AG09309 (cell line): ENCODE measurements at regions not wholly inside any gene's neighbourhood (a gene's known extent, or its start where the extent isn't known, plus 50 kb on each side); places are given as distances from the start of the nearest gene placed in this dataset.

Experiments used
- DNase-seq: peaks from one replicate; pipeline ENCODE4 v3.0.0-alpha.2; 2010; ENCODE audit warnings: low read depth
- H3K4me3 ChIP-seq: 2 replicates; pipeline ENCODE4 v1.5.1; 2011; ENCODE audit warnings: mild to moderate bottlenecking, low read depth, low read length, moderate library complexity; ENCODE audit not compliant: control insufficient read depth
- TF ChIP-seq, protein P1 (sequence below): IDR thresholded peaks from 2 replicates; pipeline ENCODE4 v1.5.1; 2011; ENCODE audit warnings: mild to moderate bottlenecking, low read depth, low read length, inconsistent platforms; ENCODE audit not compliant: insufficient read depth, control insufficient read depth; ENCODE audit errors: missing control alignments

DNA sequence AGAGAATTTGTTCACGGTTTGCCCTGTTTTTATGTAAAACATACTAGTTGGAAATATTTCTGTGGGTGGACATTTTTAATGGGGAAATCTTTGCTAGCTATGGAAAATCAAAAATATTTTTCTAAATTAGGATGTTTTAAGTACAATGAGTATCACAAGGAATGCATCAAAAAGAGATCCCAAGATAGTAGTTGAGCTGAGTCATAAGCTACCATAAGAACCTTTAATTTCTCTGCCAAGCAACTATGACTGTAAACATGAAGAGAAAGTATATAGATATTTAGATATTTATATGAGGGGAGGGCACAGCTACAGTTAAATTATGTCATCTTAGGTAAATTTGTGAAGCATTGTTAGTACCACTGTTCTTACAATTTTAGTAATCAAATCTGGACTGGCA is 646.2 kb downstream of the XIRP2 start:
- TF ChIP-seq, protein P1, sequence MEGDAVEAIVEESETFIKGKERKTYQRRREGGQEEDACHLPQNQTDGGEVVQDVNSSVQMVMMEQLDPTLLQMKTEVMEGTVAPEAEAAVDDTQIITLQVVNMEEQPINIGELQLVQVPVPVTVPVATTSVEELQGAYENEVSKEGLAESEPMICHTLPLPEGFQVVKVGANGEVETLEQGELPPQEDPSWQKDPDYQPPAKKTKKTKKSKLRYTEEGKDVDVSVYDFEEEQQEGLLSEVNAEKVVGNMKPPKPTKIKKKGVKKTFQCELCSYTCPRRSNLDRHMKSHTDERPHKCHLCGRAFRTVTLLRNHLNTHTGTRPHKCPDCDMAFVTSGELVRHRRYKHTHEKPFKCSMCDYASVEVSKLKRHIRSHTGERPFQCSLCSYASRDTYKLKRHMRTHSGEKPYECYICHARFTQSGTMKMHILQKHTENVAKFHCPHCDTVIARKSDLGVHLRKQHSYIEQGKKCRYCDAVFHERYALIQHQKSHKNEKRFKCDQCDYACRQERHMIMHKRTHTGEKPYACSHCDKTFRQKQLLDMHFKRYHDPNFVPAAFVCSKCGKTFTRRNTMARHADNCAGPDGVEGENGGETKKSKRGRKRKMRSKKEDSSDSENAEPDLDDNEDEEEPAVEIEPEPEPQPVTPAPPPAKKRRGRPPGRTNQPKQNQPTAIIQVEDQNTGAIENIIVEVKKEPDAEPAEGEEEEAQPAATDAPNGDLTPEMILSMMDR = no peak
- H3K4me3 ChIP-seq = no peak overlapping the region
- DNase-seq = no peak

DNA sequence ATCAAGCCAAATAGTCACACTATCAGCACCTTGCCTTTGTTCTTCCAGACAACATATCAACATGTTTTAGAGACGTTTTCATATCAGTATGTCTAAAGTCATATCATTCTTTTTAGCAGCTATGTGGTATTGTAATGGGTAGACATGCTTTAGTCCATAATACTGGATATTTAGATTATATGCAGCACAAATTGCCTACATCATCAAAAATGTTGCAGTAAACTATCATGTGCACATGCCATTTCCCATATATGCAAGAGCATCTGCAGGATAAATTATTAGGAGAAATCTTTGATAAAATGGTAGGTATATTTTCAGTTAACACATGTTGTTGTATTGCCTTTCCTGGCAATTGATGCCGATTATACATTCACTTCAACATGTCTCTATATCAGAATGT is 636.5 kb downstream of the XIRP2 start:
- no peak for DNase-seq
- TF ChIP-seq, protein P1 = no peak
- no peak overlapping the region for H3K4me3 ChIP-seq

DNA sequence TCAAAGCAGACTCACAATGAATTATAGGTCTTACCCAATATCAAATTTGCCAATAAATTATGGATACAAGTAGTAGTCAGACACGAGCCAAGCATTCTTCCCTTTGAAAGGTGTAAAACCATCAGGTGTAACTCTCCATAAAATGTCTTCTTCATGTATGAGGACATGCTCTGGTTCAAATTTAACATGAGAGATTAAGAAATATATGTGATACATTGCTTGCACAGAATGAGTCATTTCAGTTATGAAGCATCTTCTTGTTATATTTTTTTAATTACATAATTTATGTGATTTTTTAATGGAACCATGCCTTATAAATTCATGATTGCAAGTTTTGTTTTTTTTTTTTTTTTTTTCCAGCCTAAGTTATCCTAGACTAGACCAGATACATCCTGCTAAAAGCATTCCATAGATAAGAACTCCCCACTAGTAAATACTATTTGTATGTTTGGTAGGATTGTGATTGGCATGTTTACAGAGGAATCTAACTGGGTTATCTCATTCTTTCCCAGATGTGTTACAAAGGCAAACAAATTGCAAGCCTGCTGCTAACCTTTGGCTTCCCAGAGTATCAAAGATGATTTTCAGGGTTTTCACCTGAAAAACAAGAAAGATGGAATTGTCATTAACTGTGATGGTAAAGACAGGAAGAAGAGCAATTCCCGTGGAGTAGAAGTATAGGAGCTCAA is 621.9 kb downstream of the XIRP2 start:
- DNase-seq = no peak
- no peak overlapping the region for H3K4me3 ChIP-seq
- TF ChIP-seq, protein P1 = no peak

DNA sequence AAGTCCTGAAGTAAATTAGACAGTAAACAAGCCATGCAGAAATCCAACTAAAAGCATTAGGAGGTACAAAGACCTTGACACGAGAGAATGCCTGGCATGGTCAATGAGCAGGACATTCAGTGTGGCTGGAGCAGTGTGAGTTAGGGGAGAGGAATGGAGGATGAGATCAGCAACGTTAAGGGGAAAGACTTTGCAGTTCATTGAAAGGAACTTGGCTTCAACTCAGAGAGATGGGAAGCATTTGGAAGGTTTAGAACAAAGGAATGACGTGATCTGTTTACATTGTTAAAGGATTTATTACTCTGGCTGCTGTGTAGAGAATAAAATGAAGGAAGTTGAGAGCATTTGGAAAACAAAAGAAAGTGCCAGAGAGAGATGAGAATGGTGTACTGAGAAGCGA is 621.3 kb downstream of the XIRP2 start:
- TF ChIP-seq, protein P1 = no peak
- no peak overlapping the region for H3K4me3 ChIP-seq
- DNase-seq = no peak

DNA sequence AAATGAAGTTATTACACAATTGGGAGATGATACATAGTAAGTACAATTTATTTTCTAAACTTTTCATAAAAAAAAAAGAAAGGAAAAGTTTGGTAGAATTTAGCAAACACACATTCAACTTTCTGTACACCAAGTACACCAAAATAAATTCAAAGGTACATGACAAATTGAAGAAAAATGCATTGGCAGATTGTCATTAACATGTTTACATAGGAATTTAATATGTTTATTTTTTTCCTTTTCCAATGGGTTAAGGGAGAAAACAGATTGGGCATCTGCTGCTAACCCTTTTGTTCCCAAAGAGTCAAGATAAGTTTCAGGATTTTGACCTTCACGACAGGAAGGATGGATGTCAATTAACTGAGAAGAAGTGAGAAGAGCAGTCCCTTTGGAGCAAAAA is 620.4 kb downstream of the XIRP2 start:
- TF ChIP-seq, protein P1 = no peak
- no peak for DNase-seq
- no peak overlapping the region for H3K4me3 ChIP-seq

DNA sequence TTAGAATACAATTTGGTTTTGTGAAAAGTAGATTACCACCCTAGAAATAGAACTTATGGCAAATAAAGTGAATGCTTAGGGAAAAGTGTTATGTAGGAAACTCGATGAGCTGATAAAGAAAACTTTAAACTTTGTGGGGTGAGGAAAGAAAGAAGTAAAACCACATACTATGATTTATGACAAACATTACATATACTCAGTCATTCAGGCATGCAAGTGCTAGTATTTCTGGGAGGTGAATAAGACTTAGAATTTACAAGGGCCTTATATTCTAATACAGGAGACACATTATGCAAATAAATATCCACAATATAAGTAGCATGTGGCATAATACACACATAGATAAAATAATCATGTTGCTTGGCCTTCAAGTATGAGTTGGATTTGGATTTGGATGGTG is 618.1 kb downstream of the XIRP2 start:
- H3K4me3 ChIP-seq = no peak overlapping the region
- TF ChIP-seq, protein P1 = no peak
- no peak for DNase-seq

DNA sequence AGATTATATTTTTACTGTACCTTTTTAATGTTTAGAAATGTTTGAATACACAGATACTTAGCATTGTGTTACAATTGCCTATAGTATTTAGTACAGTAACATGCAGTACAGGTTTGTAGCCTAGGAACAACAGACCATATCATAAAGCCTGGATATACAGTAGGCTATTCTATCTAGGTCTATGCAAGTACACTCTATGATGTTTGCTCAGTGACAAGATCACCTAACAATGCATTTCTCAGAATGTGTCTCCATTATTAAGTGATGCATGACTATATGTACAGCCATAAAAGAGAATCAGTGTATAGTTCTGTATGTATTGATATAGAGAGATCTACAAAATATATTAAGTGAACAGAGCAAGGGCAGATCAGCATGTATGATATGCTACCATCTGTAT is 616.4 kb downstream of the XIRP2 start:
- H3K4me3 ChIP-seq = no peak overlapping the region
- TF ChIP-seq, protein P1 = no peak
- DNase-seq = no peak
